ENCODE measurements at regions not wholly inside any gene's neighbourhood (a gene's known extent, or its start where the extent isn't known, plus 50 kb on each side); places are given as distances from the start of the nearest gene placed in this dataset.

DNA sequence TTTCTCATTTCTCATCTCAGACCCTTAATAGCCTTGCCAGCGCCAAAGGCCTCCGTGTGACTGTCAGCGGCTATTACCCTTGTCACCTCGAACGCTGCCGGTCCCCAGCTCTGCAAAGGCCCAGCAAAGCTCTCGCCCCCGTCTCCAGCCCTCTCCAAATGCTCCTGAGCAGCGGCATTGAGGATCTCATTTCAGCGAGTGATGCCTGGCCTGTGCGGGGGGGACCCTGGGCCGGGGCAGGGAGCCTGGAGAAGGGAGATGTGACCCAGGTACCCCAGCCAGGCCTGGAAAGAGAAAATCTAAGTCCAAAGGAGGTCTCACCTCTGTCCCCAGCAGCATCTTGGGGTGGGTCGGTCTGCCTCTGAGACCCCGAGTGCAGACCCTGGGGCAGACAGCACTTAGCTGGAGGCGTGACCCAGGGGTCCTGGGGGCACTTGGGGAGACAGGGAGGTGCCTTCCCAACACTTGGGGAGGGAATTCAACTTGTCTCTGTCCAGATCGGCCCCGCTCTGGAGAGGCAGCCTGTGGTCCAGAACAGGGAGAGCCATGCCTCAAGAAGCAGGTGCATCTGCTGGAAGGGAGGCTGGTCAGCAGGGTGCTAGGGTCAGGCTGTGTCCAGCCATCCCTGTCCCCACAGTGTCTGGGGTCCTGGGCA is 521.3 kb downstream of the TBC1D22A start:
- DNase-seq, result no peak

DNA sequence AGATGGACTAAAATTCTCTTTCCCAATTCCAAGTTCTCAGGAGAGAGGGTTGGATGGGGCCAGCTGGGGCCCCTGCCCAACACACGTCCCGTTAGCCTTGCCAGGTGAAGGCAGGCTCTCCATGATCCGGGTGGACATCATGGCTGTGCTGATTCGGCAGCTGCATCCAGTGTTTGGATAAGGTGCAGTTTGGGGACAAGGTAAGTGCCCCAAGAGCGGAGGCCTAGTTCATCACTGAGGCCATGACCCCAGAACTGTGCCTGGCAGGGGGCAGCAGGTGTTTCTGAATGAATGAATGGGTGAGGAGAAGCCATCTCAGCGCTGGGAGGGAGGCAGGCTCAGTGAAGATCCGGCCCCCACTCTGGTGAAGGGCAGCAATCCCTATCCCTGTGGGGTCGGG is 520.4 kb downstream of the TBC1D22A start:
- no peak for DNase-seq

DNA sequence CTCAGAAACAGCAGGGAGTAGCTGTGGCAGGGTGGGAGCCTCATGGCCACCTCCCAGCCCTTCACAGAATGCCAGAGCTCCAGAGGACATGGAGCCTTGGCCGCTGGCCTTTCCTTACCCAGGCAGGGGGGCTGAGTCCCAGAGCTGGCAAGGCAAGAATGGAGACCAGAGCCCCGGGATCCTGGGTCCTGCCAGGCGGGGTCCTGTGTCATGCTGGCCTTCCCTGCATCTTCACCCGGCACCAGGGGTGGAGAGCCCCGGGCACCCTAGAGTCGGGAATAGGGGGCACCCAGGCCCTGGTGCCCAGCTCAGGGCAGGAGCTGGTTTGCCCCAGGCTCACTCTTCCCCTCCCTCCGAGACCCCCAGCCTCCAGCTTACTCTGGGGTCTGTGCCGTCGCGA is 519.9 kb downstream of the TBC1D22A start:
- DNase-seq, result no peak

DNA sequence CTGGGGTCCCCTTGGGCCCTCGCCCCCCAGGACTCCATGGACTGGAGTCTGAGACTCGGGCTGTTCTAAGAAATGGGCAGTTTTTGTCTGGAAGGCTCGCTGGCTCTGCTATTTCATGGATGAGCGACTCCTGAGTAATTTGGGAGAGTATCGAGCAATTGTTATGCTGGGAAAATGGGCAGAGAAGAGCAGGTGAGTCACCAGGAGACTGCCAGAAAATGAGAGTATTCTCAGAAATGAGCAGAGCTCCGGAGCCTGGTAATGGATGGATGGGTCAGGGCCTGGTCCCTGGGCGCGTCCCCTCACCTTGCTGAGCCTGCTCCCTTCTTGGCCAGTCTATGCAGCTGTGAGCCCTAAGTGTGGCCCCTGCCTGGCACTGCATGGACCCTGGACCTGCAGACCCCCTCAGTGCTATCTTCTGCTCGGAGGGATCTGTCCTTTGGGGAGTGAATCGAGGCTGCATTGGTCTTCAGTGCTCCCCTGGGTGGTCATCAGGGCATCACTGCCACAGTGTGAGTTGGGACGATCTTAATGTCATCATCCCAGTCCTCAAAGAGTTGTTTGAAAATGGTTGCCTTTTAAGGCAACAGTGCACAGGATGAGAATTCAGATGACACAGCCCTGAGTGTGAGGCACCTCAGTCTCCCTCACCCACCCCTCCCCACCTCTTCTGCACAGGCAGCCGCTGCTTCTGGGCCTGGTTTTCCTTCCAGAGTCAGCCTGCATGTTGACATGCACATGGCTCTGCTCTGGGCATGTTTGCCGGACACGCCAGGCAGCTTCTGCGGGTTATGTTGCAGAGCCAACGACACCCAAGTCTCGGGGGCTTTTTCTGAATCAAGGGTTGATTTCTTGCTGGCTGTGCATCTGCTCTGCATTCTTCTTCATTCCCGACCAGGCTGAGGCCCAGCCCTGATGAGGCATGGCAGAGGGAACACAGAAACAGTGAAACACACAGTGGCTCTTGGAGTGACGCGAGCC is 519.0 kb downstream of the TBC1D22A start:
- no peak for DNase-seq

DNA sequence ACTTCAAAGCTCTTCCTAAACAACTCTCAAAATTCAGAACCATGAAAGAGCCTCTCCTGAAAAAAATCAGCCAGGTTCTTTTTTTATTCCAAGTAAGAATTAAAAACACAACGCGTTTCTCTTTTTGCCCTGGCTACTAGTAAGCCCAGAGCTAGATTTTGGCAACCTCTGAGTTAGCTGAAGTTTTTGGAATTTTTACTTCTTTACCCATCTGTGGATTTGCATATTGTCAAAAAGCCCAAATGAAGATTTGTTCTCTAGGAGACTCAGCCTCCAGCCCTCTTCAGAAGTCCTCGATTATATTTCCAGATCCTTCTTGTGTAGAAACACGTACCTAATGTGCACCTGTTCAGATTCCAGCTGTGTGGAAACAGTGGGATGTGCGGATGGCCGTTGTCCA is 517.9 kb downstream of the TBC1D22A start:
- DNase-seq, result no peak

DNA sequence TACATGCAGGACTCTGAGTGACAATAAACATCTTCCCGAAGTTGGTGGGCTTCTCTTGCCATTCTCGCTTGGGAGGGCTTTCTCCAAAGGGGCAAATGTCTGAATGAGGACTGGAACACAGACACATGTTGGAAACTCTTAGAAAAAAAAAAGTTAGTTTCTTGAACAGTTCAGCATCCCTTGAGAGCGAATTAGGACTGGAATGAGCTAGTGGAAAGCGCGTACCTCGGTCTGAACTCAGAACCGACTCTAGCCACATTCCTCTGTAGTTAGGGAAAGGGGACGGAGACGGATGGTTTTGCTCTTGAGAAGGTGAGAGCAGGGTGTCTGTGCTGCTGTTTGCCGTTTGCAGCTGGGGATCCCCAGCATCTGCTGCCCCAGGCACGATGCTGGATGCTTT is 517.3 kb downstream of the TBC1D22A start:
- no peak for DNase-seq

DNA sequence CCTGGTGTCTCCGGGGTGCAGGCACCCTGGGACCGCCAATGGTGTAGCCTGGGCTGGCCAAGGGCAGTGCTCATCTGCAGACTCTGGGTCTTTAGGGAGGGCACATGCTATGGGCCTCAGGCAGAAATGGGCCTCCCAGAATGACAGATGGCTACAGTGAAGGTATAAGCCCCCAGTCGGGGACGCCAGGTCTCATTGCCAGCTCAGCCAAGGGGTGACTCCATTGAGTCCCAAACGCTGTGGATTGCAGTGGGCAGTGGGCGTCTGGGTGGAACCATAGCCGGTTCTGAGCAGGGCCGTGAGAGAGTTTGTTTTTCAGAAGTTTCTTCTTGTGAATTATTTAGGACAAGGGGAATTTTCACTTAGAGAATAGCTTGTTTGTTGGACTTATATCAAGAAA is 516.9 kb downstream of the TBC1D22A start:
- DNase-seq, result no peak

DNA sequence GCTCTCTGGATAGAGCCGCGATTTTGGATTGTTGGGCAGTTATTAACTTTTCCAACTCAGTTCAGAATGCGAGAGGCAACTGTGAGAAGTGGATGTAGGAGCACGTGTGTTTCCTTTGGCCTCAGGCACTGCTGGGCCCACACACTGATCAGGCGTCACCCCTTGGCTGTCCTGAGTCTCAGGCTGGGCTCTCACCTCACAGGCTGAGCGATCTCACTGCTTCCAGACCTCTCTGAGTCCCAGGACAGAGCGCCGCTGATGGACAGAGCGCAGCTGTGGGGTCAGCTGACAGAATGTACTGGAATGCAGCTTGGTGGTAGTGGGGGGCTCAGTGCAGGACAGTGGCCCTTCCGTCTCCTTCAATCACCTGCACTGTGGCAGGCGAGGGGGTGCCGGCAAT is 516.2 kb downstream of the TBC1D22A start:
- DNase-seq, result no peak

DNA sequence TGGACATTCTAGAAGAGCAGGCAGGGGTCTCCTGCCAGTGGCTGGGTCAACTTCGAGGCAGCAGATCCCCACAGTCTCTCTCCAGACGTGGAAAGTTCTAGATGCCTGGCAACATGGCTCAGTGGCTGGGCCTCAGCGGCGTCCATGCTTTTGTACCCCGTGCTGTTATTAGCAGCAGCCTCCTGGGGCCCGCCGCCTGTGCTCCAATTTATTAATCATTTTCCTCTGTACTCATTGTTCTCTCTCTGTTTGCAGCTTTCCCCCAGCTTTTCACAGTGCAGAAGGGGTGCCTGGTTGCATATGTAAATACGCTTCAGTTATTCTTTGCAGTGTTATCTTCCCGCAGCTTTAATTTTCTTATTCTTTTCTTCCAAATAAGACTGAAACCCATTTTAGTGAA is 515.1 kb downstream of the TBC1D22A start:
- DNase-seq, result no peak

DNA sequence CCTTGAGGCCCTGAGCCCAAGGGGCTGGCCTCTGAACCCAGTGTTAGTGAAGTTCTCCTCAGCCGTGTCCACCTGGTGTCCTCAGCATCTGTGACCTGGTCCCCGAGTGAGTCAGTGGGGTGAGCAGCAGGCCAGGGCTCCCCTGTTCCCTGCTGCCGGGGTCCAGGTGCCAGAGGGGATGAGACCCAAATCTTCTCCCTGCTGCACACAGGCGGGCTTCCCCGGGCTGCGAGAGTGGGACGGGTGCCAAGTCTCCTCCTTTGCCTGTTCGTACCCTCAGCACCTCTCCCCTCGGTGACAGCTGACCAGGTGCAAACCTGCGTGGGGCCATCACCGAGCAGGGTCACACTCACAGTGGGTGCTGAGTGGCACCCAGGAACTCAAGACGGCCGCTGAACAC is 514.5 kb downstream of the TBC1D22A start:
- no peak for DNase-seq

DNA sequence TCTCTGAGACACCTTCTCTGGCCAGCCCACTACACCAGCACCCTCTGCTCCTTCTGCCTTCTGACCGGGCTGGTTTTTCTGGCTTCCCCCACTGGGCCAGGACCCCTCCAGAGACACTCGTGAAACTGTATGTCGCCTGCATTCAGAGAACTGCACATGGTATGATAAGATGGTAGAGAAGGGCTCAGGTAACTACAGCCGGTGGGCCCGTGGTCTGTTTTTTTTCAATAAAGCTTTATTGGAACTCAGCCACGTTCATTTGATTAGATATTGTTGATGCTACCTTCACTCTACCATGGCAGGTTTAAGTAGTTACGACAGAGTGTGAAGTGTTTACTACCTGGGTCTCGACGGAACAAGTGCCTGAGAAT is 514.0 kb downstream of the TBC1D22A start:
- DNase-seq, result no peak

DNA sequence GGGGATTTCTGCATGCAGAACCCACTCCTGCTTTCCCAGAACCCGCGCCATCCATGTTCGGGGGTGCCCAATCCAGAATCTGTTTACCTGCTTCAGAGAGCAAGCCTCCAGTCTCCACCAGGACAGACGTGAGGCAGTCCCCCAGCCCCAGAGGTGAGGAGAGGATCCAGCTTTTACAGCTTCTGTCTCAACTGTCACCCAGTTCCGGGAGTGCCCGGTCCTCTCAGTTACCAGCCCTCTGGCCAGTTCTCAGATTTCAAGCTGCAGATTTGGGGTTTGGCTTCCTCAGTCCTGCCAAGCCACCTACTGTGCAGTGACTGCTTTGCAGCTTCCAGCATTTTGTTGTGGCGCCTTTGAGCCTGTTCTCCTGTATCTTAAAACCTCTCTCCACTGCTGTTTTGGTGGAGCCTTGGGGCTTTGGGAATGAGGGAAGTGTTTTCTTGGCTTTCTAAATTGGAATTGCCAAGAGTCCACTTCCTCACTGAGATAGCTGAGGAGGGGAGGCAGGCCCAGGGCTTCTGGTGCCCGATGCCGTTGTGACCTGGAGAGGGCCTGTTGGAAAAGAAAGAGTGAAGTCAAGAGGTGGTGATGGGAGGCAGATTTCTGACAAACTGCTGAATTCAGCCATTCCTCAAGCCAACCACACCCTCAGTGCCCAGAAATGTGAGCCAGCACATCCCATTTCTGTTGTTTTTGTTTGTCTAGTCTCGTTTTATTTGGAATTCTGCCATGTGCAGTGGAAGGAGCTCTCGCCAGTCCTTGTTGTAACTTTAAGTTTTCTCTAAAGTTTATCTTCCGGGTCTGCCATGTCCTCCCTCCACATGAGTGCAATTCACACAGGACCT is 513.4 kb downstream of the TBC1D22A start:
- DNase-seq, result no peak

DNA sequence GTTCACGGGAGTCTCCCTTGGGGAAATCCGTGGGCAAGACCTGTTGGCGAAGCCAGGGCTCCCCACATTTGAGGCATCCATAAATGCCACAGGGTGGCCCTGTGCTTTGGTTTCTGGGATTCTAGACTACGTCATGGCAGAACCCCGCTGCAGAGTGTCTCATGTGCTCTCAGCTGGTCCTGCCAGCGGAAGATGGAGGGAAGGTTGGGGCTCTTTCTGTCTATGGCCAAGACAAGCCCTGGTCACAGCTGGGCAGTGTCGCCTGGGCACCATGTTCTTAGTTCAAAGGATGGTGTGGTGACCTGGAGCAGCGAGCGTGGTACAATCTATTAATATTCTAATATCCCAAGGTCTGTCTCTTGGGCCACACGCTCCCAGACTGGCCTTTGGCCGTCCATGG is 511.7 kb downstream of the TBC1D22A start:
- no peak for DNase-seq

DNA sequence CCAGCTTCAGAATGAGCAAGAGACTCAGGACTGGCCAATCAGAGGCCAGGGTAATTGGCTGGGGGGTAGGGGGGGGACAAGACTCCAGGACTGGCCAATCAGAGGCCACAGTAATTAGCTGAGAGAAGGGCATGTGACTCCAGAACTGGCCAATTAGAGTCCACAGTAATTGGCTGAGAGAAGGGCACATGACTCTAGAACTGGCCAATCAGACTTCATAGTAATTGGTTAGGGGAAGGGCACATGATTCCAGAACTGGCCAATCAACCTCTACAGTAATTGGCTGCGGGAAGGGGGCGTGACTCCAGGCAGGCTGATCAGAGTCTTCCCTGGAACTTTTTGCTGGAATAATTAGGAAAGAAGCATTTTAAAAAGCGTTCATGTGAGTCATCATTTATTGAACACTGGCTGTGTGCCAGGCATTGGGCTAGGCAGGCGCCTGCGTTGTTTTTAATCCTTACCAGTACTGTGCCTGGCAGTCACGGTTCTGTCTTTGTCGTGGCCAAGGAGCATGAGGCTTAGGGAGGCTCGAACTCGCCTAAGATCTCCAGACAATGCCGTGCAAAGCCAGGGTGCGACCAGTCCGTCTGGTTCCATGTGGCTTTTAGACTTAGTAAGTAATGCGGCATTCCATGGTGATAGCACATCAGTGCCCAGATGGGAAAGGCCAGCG is 508.1 kb downstream of the TBC1D22A start:
- no peak for DNase-seq

DNA sequence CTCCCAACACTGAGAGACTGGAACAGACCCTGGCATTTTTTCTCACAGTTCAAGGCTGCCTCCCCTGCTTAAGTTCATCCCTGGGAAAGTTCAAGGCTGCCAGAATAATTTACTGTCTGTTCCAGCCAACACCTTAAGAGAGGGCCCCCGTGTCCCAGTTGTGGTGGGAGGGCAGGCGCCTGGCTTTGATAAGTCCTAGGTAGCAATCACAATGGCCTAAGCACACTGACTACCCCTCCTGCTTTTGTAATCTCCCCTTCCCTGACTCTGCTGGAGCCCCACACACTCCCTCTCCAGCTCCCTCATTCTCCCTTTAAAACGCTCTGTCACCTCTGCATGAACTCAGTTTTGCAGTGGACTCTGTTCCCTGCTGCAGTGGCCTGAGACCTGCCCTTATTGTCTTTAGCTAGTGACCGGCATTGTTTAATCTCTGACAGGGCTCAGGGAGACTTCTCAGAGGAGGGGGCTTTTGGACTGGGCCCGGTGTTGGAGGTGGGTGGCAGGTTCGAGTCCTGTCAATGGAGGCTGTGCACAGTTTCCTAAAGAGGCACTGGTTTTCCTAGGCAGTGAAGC is 507.2 kb downstream of the TBC1D22A start:
- no peak for DNase-seq

DNA sequence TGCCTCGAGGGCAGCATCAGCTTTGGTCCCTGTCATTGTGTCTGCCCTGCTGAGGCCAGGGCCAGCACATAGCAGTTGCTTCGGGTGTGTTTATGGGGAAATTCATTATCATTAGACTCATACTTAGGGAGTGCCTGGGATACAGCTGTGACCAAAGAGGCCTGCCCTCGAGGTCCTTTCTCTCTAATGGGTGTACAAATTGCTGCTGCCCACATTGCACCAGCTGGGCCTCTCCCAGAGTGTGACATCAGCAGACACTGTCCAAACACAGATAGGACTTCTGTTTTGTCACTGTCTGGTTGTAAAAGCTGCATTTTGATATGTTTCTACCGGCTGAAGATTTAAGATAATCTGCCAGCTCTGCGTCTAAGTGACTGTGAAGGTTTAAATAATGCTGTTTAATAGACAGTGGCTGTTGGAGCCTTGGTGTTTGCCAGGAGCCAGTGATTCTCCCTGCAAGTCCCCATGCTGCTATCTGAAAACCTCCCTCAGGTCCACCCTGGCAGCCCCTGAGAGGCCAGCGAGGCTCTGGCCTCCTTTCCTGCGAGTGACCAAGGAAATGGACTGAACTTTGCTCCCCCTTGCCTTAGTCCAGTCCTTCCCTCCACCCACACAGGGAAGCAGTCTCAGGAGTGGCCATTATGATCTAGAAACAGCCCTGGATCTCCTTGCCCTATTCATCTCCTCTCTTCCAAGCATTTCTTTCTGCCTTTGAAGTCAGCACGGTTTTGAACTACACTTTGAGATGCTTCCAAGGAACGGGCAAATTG is 505.2 kb downstream of the TBC1D22A start:
- DNase-seq, result no peak

DNA sequence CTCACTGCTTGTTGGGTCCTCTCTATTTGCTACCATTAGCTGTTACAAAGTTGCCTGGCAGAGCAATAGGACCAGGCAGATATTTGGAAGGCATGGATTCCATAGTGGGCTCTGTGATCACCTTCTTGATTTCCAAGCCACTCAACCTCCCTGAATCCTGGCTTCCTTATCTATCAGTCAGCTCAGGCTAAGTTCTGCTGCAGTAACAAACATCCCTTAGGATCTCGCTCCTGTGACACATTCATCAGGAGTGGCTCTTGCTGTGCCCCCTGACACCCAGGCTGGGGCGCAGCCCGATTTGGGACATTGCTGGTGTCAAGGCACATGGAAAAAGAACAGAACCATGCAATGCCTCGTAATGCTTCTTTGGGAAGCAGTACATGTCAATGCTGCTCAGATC is 503.9 kb downstream of the TBC1D22A start:
- no peak for DNase-seq

DNA sequence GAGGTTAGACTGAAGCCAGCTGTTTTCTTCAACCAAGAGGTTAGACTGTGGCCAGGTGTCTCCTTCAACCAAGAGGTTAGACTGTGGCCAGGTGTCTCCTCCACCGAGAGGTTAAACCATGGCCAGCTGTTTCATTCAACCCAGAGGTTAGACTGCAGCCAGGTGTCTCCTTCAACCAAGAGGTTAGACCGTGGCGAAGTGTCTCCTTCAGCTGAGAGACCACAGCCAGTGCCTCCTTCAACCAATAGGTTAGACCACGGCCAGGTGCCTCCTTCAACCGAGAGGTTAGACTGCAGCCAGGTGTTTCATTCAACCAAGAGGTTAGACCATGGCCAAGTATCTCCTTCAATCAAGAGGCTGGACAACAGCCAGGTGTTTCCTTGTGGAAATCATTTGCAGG is 498.1 kb downstream of the TBC1D22A start:
- no peak for DNase-seq

DNA sequence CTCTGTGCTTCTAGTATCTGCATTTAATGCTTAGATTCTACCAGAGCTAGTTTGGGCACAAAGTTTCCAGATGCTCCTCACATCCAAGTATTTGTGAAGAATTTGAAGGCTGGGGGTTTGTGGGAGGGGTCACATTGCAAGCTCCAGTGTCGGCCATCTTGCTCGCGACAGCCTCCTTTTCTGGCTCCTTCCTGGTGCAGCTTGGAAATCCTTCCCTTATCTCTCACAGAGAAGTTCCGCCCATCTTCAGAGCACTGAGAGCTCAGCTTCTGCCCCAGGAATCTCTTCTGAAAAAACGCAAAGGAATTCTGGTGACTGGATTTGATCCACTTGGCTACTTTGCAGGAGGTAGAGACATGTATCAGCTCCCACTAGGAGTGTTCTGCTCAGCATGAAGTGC is 497.5 kb downstream of the TBC1D22A start:
- DNase-seq, result no peak

DNA sequence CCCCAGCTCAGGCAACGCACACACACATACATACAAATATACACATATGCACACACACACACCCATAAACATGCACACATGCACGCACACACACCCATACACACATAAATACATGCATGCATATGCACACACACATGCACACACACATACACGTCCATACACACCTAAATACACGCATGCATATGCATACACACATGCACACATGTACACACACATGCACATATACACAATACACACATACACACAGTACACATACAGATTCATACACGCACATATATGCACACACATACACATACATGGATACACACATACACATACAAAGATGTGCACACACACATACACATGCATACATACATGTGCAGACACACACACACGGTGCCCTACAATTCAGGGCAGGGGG is 496.6 kb downstream of the TBC1D22A start:
- DNase-seq, result no peak

DNA sequence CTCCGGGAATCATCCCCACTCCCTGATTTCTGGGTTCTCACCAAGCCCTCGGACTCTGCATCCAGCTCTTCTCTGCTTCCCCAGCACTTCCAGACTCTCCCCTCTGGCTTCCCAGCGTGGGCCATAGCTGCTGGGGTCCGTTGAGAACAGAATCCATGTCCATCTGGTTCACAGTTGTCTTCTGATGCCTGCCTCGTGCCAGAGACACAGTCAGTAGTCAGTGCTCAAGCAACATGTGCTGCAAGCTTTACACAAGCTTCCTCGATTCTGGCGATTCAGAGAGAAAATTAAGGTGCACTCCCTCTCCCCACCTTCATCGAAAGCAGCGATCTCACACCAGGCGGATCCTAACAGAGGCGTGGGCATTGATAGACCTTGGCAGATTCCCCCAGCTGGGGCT is 495.5 kb downstream of the TBC1D22A start:
- no peak for DNase-seq

DNA sequence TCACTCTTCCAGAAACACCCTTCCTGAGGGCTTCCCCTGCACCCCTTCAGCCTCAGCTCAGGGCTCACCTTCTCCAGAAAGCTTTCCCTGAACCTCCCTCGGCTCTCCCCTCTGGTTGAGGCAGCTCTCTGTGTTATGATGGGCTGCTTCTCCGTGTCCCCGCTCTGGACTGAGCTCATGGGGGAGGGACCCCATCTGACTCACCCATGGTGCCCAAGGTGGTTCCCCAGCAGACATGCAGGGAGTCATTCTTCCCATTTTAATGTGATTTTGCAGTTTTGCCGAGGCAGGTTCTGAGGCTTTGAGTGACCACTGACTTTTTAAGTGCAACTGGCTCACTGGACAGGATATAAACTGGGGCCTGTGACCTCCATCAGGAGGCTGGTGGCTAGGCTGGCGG is 495.1 kb downstream of the TBC1D22A start:
- DNase-seq, result no peak

Data from inflammatory macrophage treated with lipopolysaccharide for 1 hour (primary cell).